Peyer's patch (tissue), 4 donors: ENCODE measurements at regions not wholly inside any gene's neighbourhood (a gene's known extent, or its start where the extent isn't known, plus 50 kb on each side); places are given as distances from the start of the nearest gene placed in this dataset.
"Not testable (repeated sequence)": the region's sequence is repeated elsewhere in the genome, so short reads cannot be mapped to it uniquely, and the experiment has no call there.

Source experiments
- DNase-seq, 3 donors: peaks; one replicate each; pipeline ENCODE4 v3.0.0-alpha.2; 2017 to 2019
- H3K27ac ChIP-seq, 4 donors: fragments of 200-600 bp; sonication (generic); one replicate each; pipeline ENCODE4 v1.5.1; 2016 to 2019
- H3K27me3 ChIP-seq, 2 donors: fragments of 200-600 bp; sonication (generic); one replicate each; pipeline ENCODE4 v1.5.1; 2019
- H3K36me3 ChIP-seq, 3 donors: fragments of 200-600 bp; sonication (generic); one replicate each; pipeline ENCODE4 v1.5.1; 2016 to 2019
- H3K4me1 ChIP-seq, 4 donors: fragments of 200-600 bp; sonication (generic); one replicate each; pipeline ENCODE4 v1.5.1; 2016 to 2019
- H3K4me3 ChIP-seq, 4 donors: fragments of 200-600 bp; sonication (generic); 1 replicate in 3 of 4; 2 replicates in 1 of 4; pipeline ENCODE4 v1.5.1; 2016 to 2019; ENCODE audit warnings: mild to moderate bottlenecking in 1 of 4
- H3K9me3 ChIP-seq, 4 donors: fragments of 200-600 bp; sonication (generic); one replicate each; pipeline ENCODE4 v1.5.1; 2016 to 2019; ENCODE audit warnings: mild to moderate bottlenecking in 1 of 4
- CTCF ChIP-seq, 6 experiments: fragments of 450-650 bp in 4 of 6; fragments of 200-600 bp in 2 of 6; sonication (generic) in 1 of 6; IDR thresholded peaks; one replicate each; pipeline ENCODE4 v1.5.1; 2017 to 2019; ENCODE audit warnings: antibody characterized with exemption in 6 of 6, mild to moderate bottlenecking in 3 of 6, moderate library complexity in 1 of 6
- POLR2A ChIP-seq, 2 donors: fragments of 450-650 bp; IDR thresholded peaks; one replicate each; pipeline ENCODE4 v1.5.1; 2017; ENCODE audit warnings: antibody characterized with exemption in 2 of 2, mild to moderate bottlenecking in 2 of 2, moderate library complexity in 2 of 2

- Histone ChIP-seq H3K27me3 (no peaks in the 10 kb centered on the region), H3K4me1 (no peaks in the 10 kb centered on the region), H3K4me3 (no peak overlapping the region), H3K9me3 (no peaks in the 10 kb centered on the region), H3K36me3 (no peaks in the 10 kb centered on the region), H3K27ac (no peak overlapping the region)
- TF ChIP-seq CTCF (IDR thresholded peaks at IDR 0.05) (no peak), POLR2A (IDR thresholded peaks at IDR 0.05) (no peak)
- no peak for DNase-seq
Measured at GRCh38 chrX:63424063-63424462, 72.9 kb upstream of the SPIN4 start.

GRCh38 chrX:63421411-63421810 lies 70.3 kb upstream of the SPIN4 start:
- no peak for DNase-seq
- no peak overlapping the region for H3K4me3 ChIP-seq
- no peaks in the 10 kb centered on the region for H3K27me3 ChIP-seq
- H3K27ac ChIP-seq, result no peak overlapping the region
- no peaks in the 10 kb centered on the region for H3K36me3 ChIP-seq
- no peak for TF ChIP-seq POLR2A (IDR thresholded peaks at IDR 0.05)
- no peak for TF ChIP-seq CTCF (IDR thresholded peaks at IDR 0.05)
- no peaks in the 10 kb centered on the region for H3K4me1 ChIP-seq
- H3K9me3 ChIP-seq, result no peaks in the 10 kb centered on the region

GRCh38 chrX:63418211-63418610 lies 67.1 kb upstream of the SPIN4 start:
- no peak for TF ChIP-seq POLR2A (IDR thresholded peaks at IDR 0.05)
- no peak for TF ChIP-seq CTCF (IDR thresholded peaks at IDR 0.05)
- DNase-seq, result no peak
- H3K36me3 ChIP-seq, result no peaks in the 10 kb centered on the region
- no peaks in the 10 kb centered on the region for H3K4me1 ChIP-seq
- no peaks in the 10 kb centered on the region for H3K27me3 ChIP-seq
- no peak overlapping the region for H3K27ac ChIP-seq
- no peak overlapping the region for H3K4me3 ChIP-seq
- no peaks in the 10 kb centered on the region for H3K9me3 ChIP-seq

- DNase-seq, result no peak
- Histone ChIP-seq H3K4me1 (no peaks in the 10 kb centered on the region), H3K4me3 (no peak overlapping the region), H3K9me3 (no peaks in the 10 kb centered on the region), H3K36me3 (no peaks in the 10 kb centered on the region), H3K27me3 (no peaks in the 10 kb centered on the region), H3K27ac (no peak overlapping the region)
- no peak for TF ChIP-seq CTCF (IDR thresholded peaks at IDR 0.05)
- TF ChIP-seq POLR2A (IDR thresholded peaks at IDR 0.05), result no peak
Measured at GRCh38 chrX:63417649-63418048, 66.5 kb upstream of the SPIN4 start.

- H3K9me3 ChIP-seq, H3K27ac ChIP-seq: not testable (repeated sequence)
Measured at GRCh38 chrX:63409934-63410333, 58.8 kb upstream of the SPIN4 start.

GRCh38 chrX:63408050-63408449 lies 56.9 kb upstream of the SPIN4 start:
- no peak for TF ChIP-seq POLR2A (IDR thresholded peaks at IDR 0.05)
- no peak for TF ChIP-seq CTCF (IDR thresholded peaks at IDR 0.05)
- Histone ChIP-seq H3K27ac (no peak overlapping the region), H3K4me1 (no peaks in the 10 kb centered on the region), H3K36me3 (no peaks in the 10 kb centered on the region), H3K4me3 (no peak overlapping the region), H3K27me3 (no peaks in the 10 kb centered on the region), H3K9me3 (no peaks in the 10 kb centered on the region)
- no peak for DNase-seq

More at GRCh38 chrX:63409934-63410333, 58.8 kb upstream of the SPIN4 start:
- not testable (repeated sequence) for H3K4me3 ChIP-seq, H3K36me3 ChIP-seq, H3K27me3 ChIP-seq, H3K4me1 ChIP-seq, DNase-seq
